ENCODE measurements at regions not wholly inside any gene's neighbourhood (a gene's known extent, or its start where the extent isn't known, plus 50 kb on each side); places are given as distances from the start of the nearest gene placed in this dataset.

DNA sequence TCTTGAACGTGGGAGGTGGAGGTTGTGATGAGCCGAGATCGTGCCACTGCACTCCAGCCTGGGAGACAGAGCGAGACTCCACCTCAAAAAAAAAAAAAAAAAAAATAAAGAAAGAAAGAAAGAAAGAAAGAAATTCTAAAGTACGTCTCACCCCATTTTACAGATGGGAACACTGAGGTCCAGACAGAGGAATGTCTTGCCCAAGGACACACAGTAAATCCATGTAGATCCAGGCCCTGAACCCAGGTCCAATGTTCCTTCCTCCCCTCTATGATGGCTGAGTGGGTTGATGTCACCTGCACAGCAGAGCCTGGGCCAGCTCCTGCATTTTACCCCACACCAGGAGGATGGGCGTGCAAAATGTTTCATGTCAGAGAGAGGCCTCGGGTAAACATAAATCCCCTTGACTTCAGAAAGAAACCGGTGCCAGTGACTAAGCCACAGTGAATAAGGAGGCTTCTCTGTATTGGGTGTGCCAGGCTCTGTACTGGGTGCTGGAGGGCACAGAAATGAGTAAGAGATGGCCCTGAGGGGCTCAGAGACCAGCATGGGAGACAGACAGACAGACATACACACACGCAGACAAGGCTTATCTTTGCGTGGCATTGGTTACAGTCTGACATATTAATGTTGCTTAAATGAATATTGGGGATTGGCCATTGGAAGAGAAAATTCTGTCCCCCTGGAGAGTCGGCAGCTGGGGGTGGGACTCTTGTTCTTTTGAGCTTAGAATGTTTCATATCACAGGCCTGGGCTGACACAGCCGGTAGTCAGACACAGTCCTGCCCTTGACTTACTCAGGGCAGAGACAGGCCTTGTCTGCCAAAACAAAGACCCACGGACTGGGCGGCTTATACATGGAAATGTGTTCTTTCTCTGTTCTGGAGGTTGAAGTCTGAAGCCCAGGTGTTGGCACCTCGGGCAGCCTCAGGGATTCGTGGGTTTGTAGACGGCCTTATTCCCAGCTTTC, 105.4 kb downstream of the MIAT start:
- TF ChIP-seq, protein P1, sequence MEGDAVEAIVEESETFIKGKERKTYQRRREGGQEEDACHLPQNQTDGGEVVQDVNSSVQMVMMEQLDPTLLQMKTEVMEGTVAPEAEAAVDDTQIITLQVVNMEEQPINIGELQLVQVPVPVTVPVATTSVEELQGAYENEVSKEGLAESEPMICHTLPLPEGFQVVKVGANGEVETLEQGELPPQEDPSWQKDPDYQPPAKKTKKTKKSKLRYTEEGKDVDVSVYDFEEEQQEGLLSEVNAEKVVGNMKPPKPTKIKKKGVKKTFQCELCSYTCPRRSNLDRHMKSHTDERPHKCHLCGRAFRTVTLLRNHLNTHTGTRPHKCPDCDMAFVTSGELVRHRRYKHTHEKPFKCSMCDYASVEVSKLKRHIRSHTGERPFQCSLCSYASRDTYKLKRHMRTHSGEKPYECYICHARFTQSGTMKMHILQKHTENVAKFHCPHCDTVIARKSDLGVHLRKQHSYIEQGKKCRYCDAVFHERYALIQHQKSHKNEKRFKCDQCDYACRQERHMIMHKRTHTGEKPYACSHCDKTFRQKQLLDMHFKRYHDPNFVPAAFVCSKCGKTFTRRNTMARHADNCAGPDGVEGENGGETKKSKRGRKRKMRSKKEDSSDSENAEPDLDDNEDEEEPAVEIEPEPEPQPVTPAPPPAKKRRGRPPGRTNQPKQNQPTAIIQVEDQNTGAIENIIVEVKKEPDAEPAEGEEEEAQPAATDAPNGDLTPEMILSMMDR (IDR thresholded peaks at IDR 0.05), result no peak
- no peak for TF ChIP-seq POLR2A (IDR thresholded peaks at IDR 0.05)

Measured in Peyer's patch (tissue), 4 donors.